ENCODE measurements at regions not wholly inside any gene's neighbourhood (a gene's known extent, or its start where the extent isn't known, plus 50 kb on each side); places are given as distances from the start of the nearest gene placed in this dataset.
"Not testable (repeated sequence)": the region's sequence is repeated elsewhere in the genome, so short reads cannot be mapped to it uniquely, and the experiment has no call there.

GRCh38 chr18:51568151-51568550 is 370.7 kb upstream of the MEX3C start:
- DNase-seq (ENCODE audit: low read depth), result no peak
- Histone ChIP-seq H3K4me3 (ENCODE audit: low read depth, low read length) (no peak overlapping the region), H3K36me3 (ENCODE audit: control insufficient read depth, insufficient read depth, low read length) (no peaks in the 10 kb centered on the region), H3K27me3 (ENCODE audit: control insufficient read depth, insufficient read depth, low read length) (no peaks in the 10 kb centered on the region)
- TF ChIP-seq, protein P1, sequence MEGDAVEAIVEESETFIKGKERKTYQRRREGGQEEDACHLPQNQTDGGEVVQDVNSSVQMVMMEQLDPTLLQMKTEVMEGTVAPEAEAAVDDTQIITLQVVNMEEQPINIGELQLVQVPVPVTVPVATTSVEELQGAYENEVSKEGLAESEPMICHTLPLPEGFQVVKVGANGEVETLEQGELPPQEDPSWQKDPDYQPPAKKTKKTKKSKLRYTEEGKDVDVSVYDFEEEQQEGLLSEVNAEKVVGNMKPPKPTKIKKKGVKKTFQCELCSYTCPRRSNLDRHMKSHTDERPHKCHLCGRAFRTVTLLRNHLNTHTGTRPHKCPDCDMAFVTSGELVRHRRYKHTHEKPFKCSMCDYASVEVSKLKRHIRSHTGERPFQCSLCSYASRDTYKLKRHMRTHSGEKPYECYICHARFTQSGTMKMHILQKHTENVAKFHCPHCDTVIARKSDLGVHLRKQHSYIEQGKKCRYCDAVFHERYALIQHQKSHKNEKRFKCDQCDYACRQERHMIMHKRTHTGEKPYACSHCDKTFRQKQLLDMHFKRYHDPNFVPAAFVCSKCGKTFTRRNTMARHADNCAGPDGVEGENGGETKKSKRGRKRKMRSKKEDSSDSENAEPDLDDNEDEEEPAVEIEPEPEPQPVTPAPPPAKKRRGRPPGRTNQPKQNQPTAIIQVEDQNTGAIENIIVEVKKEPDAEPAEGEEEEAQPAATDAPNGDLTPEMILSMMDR (IDR thresholded peaks at IDR 0.05; ENCODE audit: insufficient read depth, low read length, poor library complexity, severe bottlenecking), result no peak

GRCh38 chr18:51569153-51569552 is 371.7 kb upstream of the MEX3C start:
- H3K27me3 ChIP-seq (ENCODE audit: control insufficient read depth, insufficient read depth, low read length), result no peaks in the 10 kb centered on the region
- TF ChIP-seq, protein P1 (IDR thresholded peaks at IDR 0.05; ENCODE audit: insufficient read depth, low read length, poor library complexity, severe bottlenecking), result no peak
- no peak for DNase-seq (ENCODE audit: low read depth)
- no peak overlapping the region for H3K4me3 ChIP-seq (ENCODE audit: low read depth, low read length)
- H3K36me3 ChIP-seq (ENCODE audit: control insufficient read depth, insufficient read depth, low read length), result no peaks in the 10 kb centered on the region

GRCh38 chr18:51569561-51569960 is 372.1 kb upstream of the MEX3C start:
- no peaks in the 10 kb centered on the region for H3K36me3 ChIP-seq (ENCODE audit: control insufficient read depth, insufficient read depth, low read length)
- no peaks in the 10 kb centered on the region for H3K27me3 ChIP-seq (ENCODE audit: control insufficient read depth, insufficient read depth, low read length)
- TF ChIP-seq, protein P1 (IDR thresholded peaks at IDR 0.05; ENCODE audit: insufficient read depth, low read length, poor library complexity, severe bottlenecking), result no peak
- DNase-seq (ENCODE audit: low read depth), result no peak
- H3K4me3 ChIP-seq (ENCODE audit: low read depth, low read length), result no peak overlapping the region

GRCh38 chr18:51570071-51570470 is 372.6 kb upstream of the MEX3C start:
- not testable (repeated sequence) for H3K36me3 ChIP-seq (ENCODE audit: control insufficient read depth, insufficient read depth, low read length); DNase-seq (ENCODE audit: low read depth); H3K27me3 ChIP-seq (ENCODE audit: control insufficient read depth, insufficient read depth, low read length); H3K4me3 ChIP-seq (ENCODE audit: low read depth, low read length)

- DNase-seq (ENCODE audit: low read depth); H3K27me3 ChIP-seq (ENCODE audit: control insufficient read depth, insufficient read depth, low read length); H3K4me3 ChIP-seq (ENCODE audit: low read depth, low read length); H3K36me3 ChIP-seq (ENCODE audit: control insufficient read depth, insufficient read depth, low read length): not testable (repeated sequence)
Measured at GRCh38 chr18:51573886-51574285, 376.4 kb upstream of the MEX3C start.

DNA sequence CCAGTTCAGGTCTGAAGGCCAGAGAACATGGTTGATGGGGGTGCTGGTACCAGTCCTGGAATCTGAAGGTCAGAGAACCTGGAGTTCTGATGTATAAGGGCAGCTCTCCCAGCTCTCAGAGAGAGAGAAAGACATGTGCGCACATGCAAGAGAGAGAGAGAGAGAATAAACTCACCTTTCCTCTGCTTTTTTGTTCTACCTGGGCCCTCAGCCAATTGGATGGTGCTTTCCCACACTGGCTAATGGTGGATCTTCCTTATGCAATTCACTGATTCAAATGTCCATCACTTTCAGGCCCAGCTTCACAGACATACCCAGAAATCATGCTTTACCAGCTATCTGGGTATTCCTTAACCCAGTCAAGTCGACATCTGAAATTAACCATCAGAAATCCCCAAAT is 377.7 kb upstream of the MEX3C start:
- Histone ChIP-seq H3K4me3 (ENCODE audit: low read depth, low read length) (no peak overlapping the region), H3K27me3 (ENCODE audit: control insufficient read depth, insufficient read depth, low read length) (no peaks in the 10 kb centered on the region), H3K36me3 (ENCODE audit: control insufficient read depth, insufficient read depth, low read length) (no peaks in the 10 kb centered on the region)
- DNase-seq (ENCODE audit: low read depth), result no peak
- TF ChIP-seq, protein P1 (IDR thresholded peaks at IDR 0.05; ENCODE audit: insufficient read depth, low read length, poor library complexity, severe bottlenecking), result no peak

DNA sequence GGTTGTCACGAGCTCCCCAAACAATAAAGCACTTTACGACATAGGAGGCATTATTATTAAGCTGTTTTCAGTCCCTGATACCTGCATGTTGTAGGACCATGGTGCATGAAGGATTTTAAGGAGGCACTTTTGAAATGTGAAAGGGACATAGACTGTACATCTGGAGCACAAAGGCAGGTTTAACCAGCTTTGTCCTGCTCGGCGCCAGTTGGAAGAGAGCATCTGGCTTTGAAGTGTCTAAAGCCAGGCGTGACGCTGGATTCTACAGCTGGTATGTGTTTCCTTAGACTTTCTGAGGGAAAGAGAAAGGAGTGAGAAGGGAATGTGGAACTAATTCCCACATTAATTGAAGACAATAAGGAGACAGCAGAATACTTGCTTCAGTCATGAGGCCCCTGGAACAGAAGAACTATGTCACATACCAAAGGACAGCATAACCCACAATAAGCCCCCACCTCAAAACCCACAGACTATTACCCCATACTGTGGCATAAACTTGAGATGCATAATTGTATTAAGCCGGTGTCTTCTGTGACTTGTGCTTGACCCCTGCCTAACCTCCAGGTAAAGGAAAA is 381.0 kb upstream of the MEX3C start:
- H3K36me3 ChIP-seq (ENCODE audit: control insufficient read depth, insufficient read depth, low read length), result no peaks in the 10 kb centered on the region
- DNase-seq (ENCODE audit: low read depth), result no peak
- TF ChIP-seq, protein P1 (IDR thresholded peaks at IDR 0.05; ENCODE audit: insufficient read depth, low read length, poor library complexity, severe bottlenecking), result no peak
- H3K27me3 ChIP-seq (ENCODE audit: control insufficient read depth, insufficient read depth, low read length), result no peaks in the 10 kb centered on the region
- H3K4me3 ChIP-seq (ENCODE audit: low read depth, low read length), result no peak overlapping the region

Measured in kidney epithelial cell (primary cell).